IPS DF 6.9 (cell line): ENCODE measurements at regions not wholly inside any gene's neighbourhood (a gene's known extent, or its start where the extent isn't known, plus 50 kb on each side); places are given as distances from the start of the nearest gene placed in this dataset.
"Not testable (repeated sequence)": the region's sequence is repeated elsewhere in the genome, so short reads cannot be mapped to it uniquely, and the experiment has no call there.

Source experiments
- DNase-seq: peaks from one replicate; pipeline ENCODE4 v3.0.0-alpha.2; 2013; ENCODE audit warnings: low read depth, low spot score
- H3K27ac ChIP-seq: one replicate; pipeline ENCODE4 v1.5.1; 2013; ENCODE audit warnings: low read length, control low read depth
- H3K27me3 ChIP-seq: 2 replicates; pipeline ENCODE4 v1.6.1; 2013; ENCODE audit warnings: mild to moderate bottlenecking, low read length; ENCODE audit not compliant: control insufficient read depth, insufficient read depth
- H3K36me3 ChIP-seq: 2 replicates; pipeline ENCODE4 v1.6.1; 2013; ENCODE audit warnings: low read length; ENCODE audit not compliant: control insufficient read depth, insufficient read depth
- H3K4me1 ChIP-seq: 2 replicates; pipeline ENCODE4 v1.6.1; 2013; ENCODE audit warnings: low read length; ENCODE audit not compliant: control insufficient read depth, insufficient read depth
- H3K4me3 ChIP-seq: 2 replicates; pipeline ENCODE4 v1.5.1; 2013; ENCODE audit warnings: mild to moderate bottlenecking, low read length
- H3K9me3 ChIP-seq: 2 replicates; pipeline ENCODE4 v1.6.1; 2013; ENCODE audit warnings: low read length, inconsistent platforms; ENCODE audit not compliant: control insufficient read depth, insufficient read depth
- WGBS: extraction: QIAGEN DNeasy Blood & Tissue Kit; methylation state at CpG from one replicate; pipeline ENCODE4 v1.1.7; 2013; ENCODE audit warnings: mixed read lengths, missing lambda C conversion rate; ENCODE audit not compliant: insufficient read length, insufficient coverage; 5-methylcytosine and 5-hydroxymethylcytosine counted together

GRCh38 chr5:104347119-104347708 lies 784.6 kb upstream of the NUDT12 start:
- Histone ChIP-seq H3K36me3 (no peaks in the 10 kb centered on the region), H3K27me3 (no peaks in the 10 kb centered on the region), H3K9me3 (no peaks in the 10 kb centered on the region), H3K4me3 (no peak overlapping the region), H3K27ac (no peak overlapping the region), H3K4me1 (no peaks in the 10 kb centered on the region; the same call in 1 of the 2 replicates)
- no CpG with 5 or more reads among the region's 1 CpG for WGBS
- DNase-seq: no peak

GRCh38 chr5:104345222-104346016 lies 782.8 kb upstream of the NUDT12 start:
- H3K27ac ChIP-seq: no peak overlapping the region

GRCh38 chr5:104344809-104345208 lies 782.2 kb upstream of the NUDT12 start:
- no peak overlapping the region for H3K4me3 ChIP-seq
- H3K36me3 ChIP-seq: no peaks in the 10 kb centered on the region
- no peaks in the 10 kb centered on the region; the same call in 1 of the 2 replicates for H3K4me1 ChIP-seq
- H3K27ac ChIP-seq: no peak overlapping the region
- no peak for DNase-seq
- H3K27me3 ChIP-seq: no peaks in the 10 kb centered on the region
- H3K9me3 ChIP-seq: no peaks in the 10 kb centered on the region
- no CpG with 5 or more reads among the region's 2 CpGs for WGBS

More at GRCh38 chr5:104345222-104346016, 782.8 kb upstream of the NUDT12 start:
- H3K4me3 ChIP-seq: no peak overlapping the region
- no peaks in the 10 kb centered on the region for H3K27me3 ChIP-seq
- no CpG with 5 or more reads among the region's 7 CpGs for WGBS
- no peaks in the 10 kb centered on the region; the same call in 1 of the 2 replicates for H3K4me1 ChIP-seq
- no peaks in the 10 kb centered on the region for H3K9me3 ChIP-seq
- H3K36me3 ChIP-seq: no peaks in the 10 kb centered on the region
- DNase-seq: no peak

GRCh38 chr5:104327801-104328200 lies 765.2 kb upstream of the NUDT12 start:
- no peak for DNase-seq
- no peaks in the 10 kb centered on the region for H3K36me3 ChIP-seq
- no peaks in the 10 kb centered on the region for H3K4me1 ChIP-seq
- no peak overlapping the region for H3K4me3 ChIP-seq
- H3K9me3 ChIP-seq: no peaks in the 10 kb centered on the region
- WGBS: no CpG with 5 or more reads among the region's 1 CpG
- no peak overlapping the region for H3K27ac ChIP-seq
- H3K27me3 ChIP-seq: no peaks in the 10 kb centered on the region

GRCh38 chr5:104326966-104327365 lies 764.4 kb upstream of the NUDT12 start:
- Histone ChIP-seq H3K4me3 (no peak overlapping the region), H3K4me1 (no peaks in the 10 kb centered on the region), H3K27ac (no peak overlapping the region), H3K9me3 (no peaks in the 10 kb centered on the region), H3K27me3 (no peaks in the 10 kb centered on the region), H3K36me3 (no peaks in the 10 kb centered on the region)
- DNase-seq: no peak

- no peaks in the 10 kb centered on the region for H3K4me1 ChIP-seq
Observed at GRCh38 chr5:104325356-104325755, 762.8 kb upstream of the NUDT12 start.

GRCh38 chr5:104316676-104317075 lies 754.1 kb upstream of the NUDT12 start:
- not testable (repeated sequence) for DNase-seq, H3K9me3 ChIP-seq, H3K27ac ChIP-seq, H3K4me1 ChIP-seq, H3K4me3 ChIP-seq, H3K36me3 ChIP-seq, H3K27me3 ChIP-seq

More at GRCh38 chr5:104325356-104325755, 762.8 kb upstream of the NUDT12 start:
- H3K4me3 ChIP-seq: no peak overlapping the region
- no peaks in the 10 kb centered on the region for H3K36me3 ChIP-seq
- no CpG with 5 or more reads among the region's 2 CpGs for WGBS
- no peak for DNase-seq
- H3K9me3 ChIP-seq: no peaks in the 10 kb centered on the region
- H3K27me3 ChIP-seq: no peaks in the 10 kb centered on the region
- H3K27ac ChIP-seq: no peak overlapping the region

- DNase-seq: no peak
- H3K36me3 ChIP-seq: no peaks in the 10 kb centered on the region
- no peak overlapping the region for H3K27ac ChIP-seq
- no peaks in the 10 kb centered on the region for H3K4me1 ChIP-seq
- H3K9me3 ChIP-seq: no peaks in the 10 kb centered on the region
- no peak overlapping the region for H3K4me3 ChIP-seq
- WGBS: no CpG with 5 or more reads among the region's 1 CpG
- H3K27me3 ChIP-seq: no peaks in the 10 kb centered on the region
Observed at GRCh38 chr5:104312481-104312880, 749.9 kb upstream of the NUDT12 start.

GRCh38 chr5:104305602-104306001 lies 743.0 kb upstream of the NUDT12 start:
- no peak overlapping the region for H3K4me3 ChIP-seq
- H3K27ac ChIP-seq: no peak overlapping the region
- no peaks in the 10 kb centered on the region for H3K4me1 ChIP-seq
- no CpG with 5 or more reads among the region's 1 CpG for WGBS
- no peak for DNase-seq
- no peaks in the 10 kb centered on the region for H3K27me3 ChIP-seq
- no peaks in the 10 kb centered on the region for H3K36me3 ChIP-seq
- H3K9me3 ChIP-seq: no peaks in the 10 kb centered on the region

- Histone ChIP-seq H3K9me3 (no peaks in the 10 kb centered on the region), H3K4me1 (no peaks in the 10 kb centered on the region), H3K36me3 (no peaks in the 10 kb centered on the region), H3K27me3 (no peaks in the 10 kb centered on the region), H3K4me3 (no peak overlapping the region), H3K27ac (no peak overlapping the region)
- WGBS: no CpG with 5 or more reads among the region's 7 CpGs
- DNase-seq: no peak
Observed at GRCh38 chr5:104299998-104300706, 737.6 kb upstream of the NUDT12 start.
